Cardiac fibroblast (primary cell): ENCODE measurements at regions not wholly inside any gene's neighbourhood (a gene's known extent, or its start where the extent isn't known, plus 50 kb on each side); places are given as distances from the start of the nearest gene placed in this dataset.
"Not testable (repeated sequence)": the region's sequence is repeated elsewhere in the genome, so short reads cannot be mapped to it uniquely, and the experiment has no call there.

ENCODE experiments used
- DNase-seq, 2 donors: peaks; one replicate each; pipeline versions ENCODE4 v3.0.0 to v3.0.0-alpha.2; 2010; ENCODE audit warnings: low read depth in 2 of 2
- H3K4me3 ChIP-seq, 2 donors: replicated peaks in 1 of 2; 1 replicate in 1 of 2; 2 replicates in 1 of 2; pipeline ENCODE4 v1.5.1; 2011; ENCODE audit warnings: low read depth in 2 of 2, low read length in 2 of 2, mild to moderate bottlenecking in 2 of 2, moderate library complexity in 1 of 2
- CTCF ChIP-seq: IDR thresholded peaks from one replicate; pipeline ENCODE4 v1.5.1; 2011; ENCODE audit warnings: low read depth, mild to moderate bottlenecking, low read length, inconsistent platforms

GRCh38 chr1:65606426-65606825 lies 186.0 kb downstream of the LEPR start:
- DNase-seq: peak in 1 of 2 donors; percentile 29
- no peak for TF ChIP-seq CTCF
- no peak overlapping the region for H3K4me3 ChIP-seq

- no peak for TF ChIP-seq CTCF
- no peak overlapping the region for H3K4me3 ChIP-seq
- DNase-seq: no peak
Observed at GRCh38 chr1:65613884-65614283, 178.8 kb upstream of the PDE4B start.

- H3K4me3 ChIP-seq: no peak overlapping the region
- no peak for TF ChIP-seq CTCF
- peak in 1 of 2 donors; percentile 10 for DNase-seq
Observed at GRCh38 chr1:65615859-65616258, 176.8 kb upstream of the PDE4B start.

- DNase-seq: not testable (repeated sequence)
Observed at GRCh38 chr1:65621721-65622120, 171.0 kb upstream of the PDE4B start.

GRCh38 chr1:65623895-65624294 lies 168.8 kb upstream of the PDE4B start:
- TF ChIP-seq CTCF: no peak
- no peak overlapping the region for H3K4me3 ChIP-seq
- peak in 1 of 2 donors; percentile 25 for DNase-seq

More at GRCh38 chr1:65621721-65622120, 171.0 kb upstream of the PDE4B start:
- H3K4me3 ChIP-seq: not testable (repeated sequence)

GRCh38 chr1:65625528-65625927 lies 167.2 kb upstream of the PDE4B start:
- DNase-seq: no peak
- TF ChIP-seq CTCF: no peak
- no peak overlapping the region for H3K4me3 ChIP-seq

- TF ChIP-seq CTCF: no peak
- no peak for DNase-seq
- no peak overlapping the region for H3K4me3 ChIP-seq
Observed at GRCh38 chr1:65626003-65626402, 166.7 kb upstream of the PDE4B start.

- no peak for DNase-seq
- TF ChIP-seq CTCF: no peak
- no peak overlapping the region for H3K4me3 ChIP-seq
Observed at GRCh38 chr1:65629788-65630187, 162.9 kb upstream of the PDE4B start.
